NB4 (cell line): ENCODE measurements at regions not wholly inside any gene's neighbourhood (a gene's known extent, or its start where the extent isn't known, plus 50 kb on each side); places are given as distances from the start of the nearest gene placed in this dataset.

Experiments
- POLR2A ChIP-seq: IDR thresholded peaks from 2 replicates; pipeline ENCODE4 v1.6.1; 2011; ENCODE audit warnings: mild to moderate bottlenecking; ENCODE audit not compliant: insufficient read length; ENCODE audit errors: extremely low read depth
- TF ChIP-seq, protein P1 (sequence below): IDR thresholded peaks from one replicate; pipeline ENCODE4 v1.5.1; 2012; ENCODE audit warnings: low read depth, low read length
- TF ChIP-seq, protein P2 (sequence below): IDR thresholded peaks from 2 replicates; pipeline ENCODE4 v1.6.1; 2011; ENCODE audit warnings: low read depth, low read length

DNA sequence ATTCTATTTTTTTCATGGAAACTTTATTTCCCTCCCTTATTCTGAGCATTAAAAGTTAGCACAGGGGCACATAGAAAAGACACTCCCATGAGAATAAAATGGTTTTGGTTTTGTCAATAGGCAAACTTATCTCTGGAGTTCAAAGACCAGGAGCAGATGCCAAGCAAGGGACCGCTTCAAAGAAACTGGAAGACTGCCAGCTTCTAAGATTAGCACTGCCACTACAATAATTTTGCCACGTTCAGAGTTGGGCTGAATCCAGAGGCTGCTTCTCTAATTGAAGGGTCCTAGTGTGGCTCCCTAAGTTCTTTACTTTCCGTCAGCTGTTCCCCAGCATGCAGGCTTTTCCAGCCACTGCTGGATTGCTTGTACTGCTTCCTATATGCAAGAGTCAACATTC is 681.0 kb upstream of the GCFC2 start:
- TF ChIP-seq, protein P1, sequence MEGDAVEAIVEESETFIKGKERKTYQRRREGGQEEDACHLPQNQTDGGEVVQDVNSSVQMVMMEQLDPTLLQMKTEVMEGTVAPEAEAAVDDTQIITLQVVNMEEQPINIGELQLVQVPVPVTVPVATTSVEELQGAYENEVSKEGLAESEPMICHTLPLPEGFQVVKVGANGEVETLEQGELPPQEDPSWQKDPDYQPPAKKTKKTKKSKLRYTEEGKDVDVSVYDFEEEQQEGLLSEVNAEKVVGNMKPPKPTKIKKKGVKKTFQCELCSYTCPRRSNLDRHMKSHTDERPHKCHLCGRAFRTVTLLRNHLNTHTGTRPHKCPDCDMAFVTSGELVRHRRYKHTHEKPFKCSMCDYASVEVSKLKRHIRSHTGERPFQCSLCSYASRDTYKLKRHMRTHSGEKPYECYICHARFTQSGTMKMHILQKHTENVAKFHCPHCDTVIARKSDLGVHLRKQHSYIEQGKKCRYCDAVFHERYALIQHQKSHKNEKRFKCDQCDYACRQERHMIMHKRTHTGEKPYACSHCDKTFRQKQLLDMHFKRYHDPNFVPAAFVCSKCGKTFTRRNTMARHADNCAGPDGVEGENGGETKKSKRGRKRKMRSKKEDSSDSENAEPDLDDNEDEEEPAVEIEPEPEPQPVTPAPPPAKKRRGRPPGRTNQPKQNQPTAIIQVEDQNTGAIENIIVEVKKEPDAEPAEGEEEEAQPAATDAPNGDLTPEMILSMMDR: no peak
- TF ChIP-seq, protein P2, sequence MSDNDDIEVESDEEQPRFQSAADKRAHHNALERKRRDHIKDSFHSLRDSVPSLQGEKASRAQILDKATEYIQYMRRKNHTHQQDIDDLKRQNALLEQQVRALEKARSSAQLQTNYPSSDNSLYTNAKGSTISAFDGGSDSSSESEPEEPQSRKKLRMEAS: no peak
- no peak for TF ChIP-seq POLR2A
